Esophagus (tissue), 2 donors: ENCODE measurements at regions not wholly inside any gene's neighbourhood (a gene's known extent, or its start where the extent isn't known, plus 50 kb on each side); places are given as distances from the start of the nearest gene placed in this dataset.
"Not testable (repeated sequence)": the region's sequence is repeated elsewhere in the genome, so short reads cannot be mapped to it uniquely, and the experiment has no call there.

Experiments used
- H3K27ac ChIP-seq, 2 donors: one replicate each; pipeline ENCODE4 v1.5.1; 2013; ENCODE audit warnings: low read depth in 2 of 2, mild to moderate bottlenecking in 2 of 2, inconsistent platforms in 1 of 2, low read length in 1 of 2, moderate library complexity in 1 of 2
- H3K27me3 ChIP-seq, 2 donors: one replicate each; pipeline ENCODE4 v1.6.1; 2013; ENCODE audit warnings: low read length in 2 of 2, control low read depth in 1 of 2, mild to moderate bottlenecking in 1 of 2; ENCODE audit not compliant: insufficient read depth in 2 of 2, control insufficient read depth in 1 of 2
- H3K36me3 ChIP-seq, 2 donors: one replicate each; pipeline ENCODE4 v1.6.1; 2013; ENCODE audit warnings: low read length in 1 of 2; ENCODE audit not compliant: control insufficient read depth in 2 of 2, insufficient read depth in 2 of 2
- H3K4me1 ChIP-seq, 2 donors: one replicate each; pipeline ENCODE4 v1.6.1; 2013; ENCODE audit warnings: low read length in 1 of 2; ENCODE audit not compliant: control insufficient read depth in 2 of 2, insufficient read depth in 2 of 2
- H3K4me3 ChIP-seq, 2 donors: one replicate each; pipeline ENCODE4 v1.5.1; 2013; ENCODE audit warnings: low read length in 2 of 2, mild to moderate bottlenecking in 2 of 2, low read depth in 1 of 2, moderate library complexity in 1 of 2
- H3K9me3 ChIP-seq, 2 donors: one replicate each; pipeline ENCODE4 v1.6.1; 2013; ENCODE audit warnings: mild to moderate bottlenecking in 2 of 2, low read depth in 1 of 2, low read length in 1 of 2, moderate library complexity in 1 of 2; ENCODE audit not compliant: control insufficient read depth in 2 of 2, insufficient read depth in 1 of 2
- WGBS, 2 donors: extraction: QIAGEN DNeasy Blood & Tissue Kit; methylation state at CpG; one replicate each; pipeline ENCODE4 v1.1.7; 2013; 5-methylcytosine and 5-hydroxymethylcytosine counted together
- donor health status: healthy with polysubstance abuse.
- donor health status: Bipolar disorder and iron deficiency.

DNA sequence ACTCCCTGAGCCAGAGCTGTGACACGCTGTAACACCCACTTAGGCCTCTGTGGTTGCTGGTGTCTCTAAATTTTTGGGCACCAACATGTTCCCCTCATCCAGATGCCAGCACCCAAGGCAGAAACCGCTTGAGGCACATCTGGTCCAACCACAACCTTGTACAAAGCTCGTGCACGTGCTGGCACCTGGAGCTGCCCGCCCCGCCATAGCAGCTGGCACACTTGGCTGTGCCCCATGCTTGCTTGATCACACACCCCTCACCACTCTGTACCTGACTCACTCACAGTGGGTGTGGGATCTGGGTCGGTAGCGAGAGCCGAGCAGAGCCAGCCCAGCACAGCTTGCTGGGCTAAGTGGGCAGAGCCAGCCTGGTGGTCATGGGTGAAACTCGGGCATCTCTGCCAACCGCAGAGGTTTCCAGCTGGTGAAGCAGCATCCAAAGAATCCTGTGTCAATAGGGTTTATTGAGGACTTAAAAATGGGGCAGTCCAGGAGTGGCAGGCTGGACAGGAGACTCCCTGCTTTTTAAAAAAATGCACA lies 1210.4 kb downstream of the TYW1 start:
- no peaks in the 10 kb centered on the region for H3K4me1 ChIP-seq
- peaks cover 0 to 5% of the 10 kb centered on the region in 2 donors for H3K9me3 ChIP-seq
- WGBS, 2 donors: 90 to 94% methylated on average over 11 of the region's 11 CpGs
- no peaks in the 10 kb centered on the region for H3K27me3 ChIP-seq
- no peak overlapping the region for H3K27ac ChIP-seq
- no peak overlapping the region for H3K4me3 ChIP-seq
- H3K36me3 ChIP-seq: no peaks in the 10 kb centered on the region

DNA sequence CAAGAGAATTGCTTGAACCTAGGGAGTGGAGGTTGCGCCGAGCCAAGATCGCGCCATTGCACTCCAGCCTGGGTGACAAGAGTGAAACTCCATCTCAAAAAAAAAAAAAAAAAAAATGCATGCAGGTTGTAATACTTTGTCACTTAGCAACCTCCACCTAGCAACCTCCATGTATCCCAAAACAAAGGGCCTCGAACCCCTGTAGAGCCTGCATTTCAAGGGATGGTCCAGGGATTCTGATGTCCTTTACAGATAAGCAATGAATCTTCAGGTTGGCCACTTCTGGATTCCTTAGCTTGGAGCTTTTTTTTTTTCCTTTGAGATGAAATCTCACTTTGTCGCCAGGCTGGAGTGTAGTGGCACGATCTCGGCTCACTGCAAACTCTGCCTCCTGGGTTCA lies 1211.0 kb downstream of the TYW1 start:
- 92 to 95% methylated on average over 8 of the region's 8 CpGs for WGBS, 2 donors
- Histone ChIP-seq H3K27ac (no peak overlapping the region), H3K4me1 (no peaks in the 10 kb centered on the region), H3K9me3 (peaks cover 0 to 5% of the 10 kb centered on the region in 2 donors), H3K36me3 (no peaks in the 10 kb centered on the region), H3K4me3 (no peak overlapping the region), H3K27me3 (no peaks in the 10 kb centered on the region)

DNA sequence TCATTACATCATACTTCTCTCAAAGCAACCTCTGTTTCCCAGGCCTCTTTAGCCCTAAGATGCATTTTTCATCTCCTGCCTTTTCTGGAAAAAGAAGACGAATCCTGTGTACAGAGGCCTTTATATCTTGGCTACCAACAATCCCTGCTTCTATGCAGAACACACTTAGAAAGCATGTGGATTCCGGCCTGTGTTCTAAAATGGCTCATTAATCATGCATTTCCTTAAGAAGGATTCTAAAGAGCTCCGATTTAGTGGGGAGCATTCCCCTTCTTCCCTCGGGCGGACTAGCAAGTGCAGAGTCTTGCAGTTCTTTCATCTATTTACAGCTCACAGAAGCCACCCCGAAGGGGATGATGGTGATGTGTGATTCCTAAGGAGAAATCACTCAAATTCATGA lies 1212.9 kb downstream of the TYW1 start:
- Histone ChIP-seq H3K27me3 (no peaks in the 10 kb centered on the region), H3K27ac (no peak overlapping the region), H3K9me3 (peaks cover 0 to 5% of the 10 kb centered on the region in 2 donors), H3K4me3 (no peak overlapping the region), H3K4me1 (no peaks in the 10 kb centered on the region), H3K36me3 (no peaks in the 10 kb centered on the region)
- 69 to 70% methylated on average over 6 of the region's 6 CpGs for WGBS, 2 donors

DNA sequence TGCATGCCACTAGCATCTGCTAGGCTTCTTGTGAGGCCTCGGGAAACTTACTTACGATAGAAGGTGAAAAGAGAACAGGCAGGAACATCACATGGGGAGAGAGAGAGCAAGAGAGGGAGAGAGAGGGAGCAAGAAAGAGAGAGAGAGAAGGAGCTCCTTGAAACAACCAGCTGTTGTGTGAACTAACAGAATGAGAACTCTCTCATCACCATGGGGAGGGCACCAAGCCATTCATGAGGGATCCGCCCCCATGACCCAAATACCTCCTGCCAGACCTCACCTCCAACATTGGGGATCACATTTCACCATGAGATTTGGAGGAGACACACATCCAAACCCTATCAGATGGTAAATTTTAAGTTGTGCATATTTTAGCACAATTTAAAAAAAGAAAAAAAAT lies 1217.2 kb downstream of the TYW1 start:
- Histone ChIP-seq H3K4me1 (no peaks in the 10 kb centered on the region), H3K36me3 (no peaks in the 10 kb centered on the region), H3K27me3 (no peaks in the 10 kb centered on the region), H3K9me3 (no peaks in the 10 kb centered on the region), H3K4me3 (no peak overlapping the region), H3K27ac (no peak overlapping the region)
- WGBS, 2 donors: 90% methylated on average over 3 of the region's 3 CpGs

DNA sequence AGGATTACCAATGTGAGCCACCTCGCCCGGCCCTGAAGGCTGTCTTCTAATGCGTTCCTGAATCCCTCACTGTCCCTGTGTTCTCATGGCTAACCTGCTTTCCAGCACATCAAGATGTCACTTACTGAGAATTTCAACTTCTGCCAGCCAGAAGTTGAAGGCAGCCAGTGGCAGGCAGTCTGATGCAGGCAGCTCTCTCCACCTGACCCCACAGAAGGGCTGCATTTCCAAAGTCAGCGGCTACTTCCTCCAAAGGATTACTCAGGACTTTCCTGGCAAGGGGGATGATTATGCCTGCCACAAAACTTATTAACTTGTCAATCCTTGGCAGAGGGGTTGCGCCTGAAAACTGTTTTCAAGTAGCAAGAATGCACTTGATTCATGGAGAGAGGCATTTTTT lies 1219.4 kb downstream of the TYW1 start:
- Histone ChIP-seq H3K4me1 (no peaks in the 10 kb centered on the region), H3K9me3 (no peaks in the 10 kb centered on the region), H3K27ac (no peak overlapping the region), H3K36me3 (no peaks in the 10 kb centered on the region), H3K4me3 (no peak overlapping the region), H3K27me3 (no peaks in the 10 kb centered on the region)
- WGBS, 2 donors: 38 to 62% methylated on average over 5 of the region's 5 CpGs

DNA sequence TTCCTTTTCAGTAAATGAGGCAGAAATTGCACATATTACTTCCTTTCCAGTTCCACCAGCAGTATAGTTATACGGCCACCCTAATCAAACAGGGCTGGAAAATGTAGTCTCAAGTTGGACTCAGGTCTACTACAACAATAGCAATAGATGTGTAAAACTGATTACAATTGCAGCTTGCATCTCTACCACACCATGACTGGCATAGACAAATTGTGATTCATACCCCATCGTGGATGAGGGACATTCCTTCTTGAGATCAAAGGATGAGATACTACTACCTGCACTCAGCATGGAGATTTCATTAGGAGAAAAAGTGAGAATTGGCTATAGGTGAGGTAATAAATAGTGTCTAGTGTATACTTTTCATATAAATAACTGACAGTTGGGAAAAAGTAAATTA lies 1220.8 kb downstream of the TYW1 start:
- no peak overlapping the region for H3K4me3 ChIP-seq
- 71 to 72% methylated on average over 2 of the region's 2 CpGs for WGBS, 2 donors
- H3K36me3 ChIP-seq: no peaks in the 10 kb centered on the region
- H3K27me3 ChIP-seq: no peaks in the 10 kb centered on the region
- H3K27ac ChIP-seq: no peak overlapping the region
- no peaks in the 10 kb centered on the region for H3K4me1 ChIP-seq
- no peaks in the 10 kb centered on the region for H3K9me3 ChIP-seq

DNA sequence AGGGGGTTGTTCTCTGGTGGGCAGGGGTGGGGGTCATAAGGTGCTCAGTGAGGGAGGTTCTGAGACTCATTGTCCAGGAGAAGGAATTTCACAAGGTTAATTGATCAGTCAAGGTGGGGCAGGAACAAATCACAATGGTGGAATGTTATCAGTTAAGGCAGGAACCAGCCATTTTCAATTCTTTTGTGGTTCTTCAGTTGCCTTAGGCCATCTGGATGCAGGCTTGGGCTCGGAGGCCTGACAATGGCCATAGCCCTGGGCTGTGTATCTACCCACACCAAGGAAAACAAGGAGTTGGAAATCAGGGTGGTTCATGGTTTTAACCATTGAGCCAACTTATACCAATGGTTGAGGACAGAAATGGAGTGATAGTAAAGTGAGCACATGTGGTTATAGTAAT lies 1221.8 kb downstream of the TYW1 start:
- WGBS, 2 donors: 42 to 56% methylated on average over 1 of the region's 1 CpG
- H3K4me1 ChIP-seq: no peaks in the 10 kb centered on the region

DNA sequence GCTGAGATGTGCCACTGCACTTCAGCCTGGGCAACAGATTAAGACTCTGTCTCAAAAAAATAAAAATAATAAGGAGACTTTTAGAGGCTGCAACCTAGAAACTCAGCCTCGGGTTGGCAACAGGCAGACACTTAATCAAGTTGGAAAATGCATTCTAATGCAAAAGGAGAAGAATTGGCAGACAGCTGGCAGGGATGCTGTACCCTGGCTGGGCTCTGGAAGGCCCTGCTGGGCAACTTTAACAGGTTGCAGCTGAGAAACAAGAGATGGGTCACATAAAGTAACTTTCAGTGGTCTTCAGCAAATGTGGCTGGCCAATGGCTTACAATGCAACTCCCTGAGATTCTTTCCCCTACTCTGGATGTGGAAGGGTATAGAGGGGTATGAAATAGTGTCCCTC lies 1225.7 kb downstream of the TYW1 start:
- Histone ChIP-seq H3K36me3 (no peaks in the 10 kb centered on the region), H3K9me3 (no peaks in the 10 kb centered on the region), H3K4me3 (no peak overlapping the region), H3K4me1 (no peaks in the 10 kb centered on the region), H3K27me3 (no peaks in the 10 kb centered on the region), H3K27ac (no peak overlapping the region)
- WGBS, 2 donors: 73 to 78% methylated on average over 1 of the region's 1 CpG

More for the DNA sequence above, 1221.8 kb downstream of the TYW1 start:
- Histone ChIP-seq H3K27me3 (no peaks in the 10 kb centered on the region), H3K4me3 (no peak overlapping the region), H3K9me3 (no peaks in the 10 kb centered on the region), H3K36me3 (no peaks in the 10 kb centered on the region), H3K27ac (no peak overlapping the region)

DNA sequence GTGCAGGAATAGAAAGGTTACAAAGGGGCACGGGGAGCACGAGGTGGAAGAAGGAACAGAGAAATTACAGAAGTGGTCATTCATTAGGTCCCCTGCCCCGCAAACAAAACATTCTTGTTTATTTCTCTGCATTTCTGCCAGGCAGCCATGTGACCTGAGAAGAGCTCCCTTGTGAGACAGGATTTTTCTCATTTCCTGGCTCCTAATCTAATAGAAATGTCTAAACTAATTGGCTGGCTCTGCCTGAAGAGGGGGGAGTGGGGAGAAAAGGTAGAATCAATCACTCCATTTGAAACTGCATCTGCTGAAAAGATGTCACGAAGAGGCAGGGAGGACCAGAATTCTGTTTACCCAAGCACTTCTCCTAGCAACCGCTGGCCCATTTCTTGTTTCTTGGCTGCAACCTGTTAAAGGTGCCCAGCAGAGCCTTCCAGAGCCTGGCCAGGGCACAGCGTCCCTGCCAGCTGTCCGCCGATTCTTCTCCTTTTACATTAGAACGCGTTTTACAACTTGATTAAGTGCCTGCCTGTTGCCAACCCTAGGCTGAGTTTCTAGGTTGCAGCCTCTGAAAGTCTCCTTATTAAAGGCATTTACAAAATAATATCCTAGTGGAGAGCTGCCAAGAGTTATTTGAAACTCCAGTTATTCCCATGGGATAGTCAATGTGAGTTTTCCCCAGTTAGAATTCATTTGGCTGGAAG lies 1227.6 kb downstream of the TYW1 start:
- Histone ChIP-seq H3K4me1 (no peaks in the 10 kb centered on the region), H3K27ac (no peak overlapping the region), H3K4me3 (no peak overlapping the region), H3K27me3 (no peaks in the 10 kb centered on the region), H3K36me3 (no peaks in the 10 kb centered on the region), H3K9me3 (no peaks in the 10 kb centered on the region)
- WGBS, 2 donors: 14 to 21% methylated on average over 10 of the region's 10 CpGs

DNA sequence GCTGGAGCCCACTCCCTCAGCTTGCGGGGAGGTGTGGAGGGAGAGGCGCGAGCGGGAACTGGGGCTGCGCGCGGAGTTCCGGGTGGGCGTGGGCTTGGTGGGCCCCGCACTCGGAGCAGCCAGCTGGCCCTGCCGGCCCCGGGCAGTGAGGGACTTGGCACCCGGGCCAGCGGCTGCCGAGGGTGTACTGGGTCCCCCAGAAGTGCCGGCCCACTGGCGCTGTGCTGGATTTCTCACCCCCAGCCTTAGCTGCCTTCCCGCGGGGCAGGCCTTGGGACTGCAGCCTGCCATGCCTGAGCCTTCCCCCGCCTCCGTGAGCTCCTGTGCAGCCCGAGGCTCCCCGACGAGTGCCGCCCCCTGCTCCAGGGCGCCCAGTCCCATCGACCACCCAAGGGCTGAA lies 1234.4 kb downstream of the TYW1 start:
- H3K9me3 ChIP-seq, H3K27me3 ChIP-seq, H3K4me1 ChIP-seq, H3K36me3 ChIP-seq, H3K4me3 ChIP-seq, H3K27ac ChIP-seq: not testable (repeated sequence)
- 91 to 94% methylated on average over 14 to 26 of the region's 28 CpGs for WGBS, 2 donors
